T-helper 1 cell treated with Interleukin-12 subunit alpha and Interleukin-12 subunit beta and Interleukin-4 antibody, amounts not matched to agents 30 ng/mL and 1 ng/mL, for 36 hours (primary cell): ENCODE measurements at regions not wholly inside any gene's neighbourhood (a gene's known extent, or its start where the extent isn't known, plus 50 kb on each side); places are given as distances from the start of the nearest gene placed in this dataset.

Experiments
- intact Hi-C: fragments of 100-400 bp; cut with micrococcal nuclease; formaldehyde crosslinking; loops from one replicate; pipeline ENCODE4 v1.15.1; 2024

- intact Hi-C loops: loop anchor here (1.0 to 10.0 kb wide), 15 partner anchors 162 to 1060 kb away; partner anchors contain the start of genes PLPP6, RCL1 and SPATA6L
Measured at GRCh38 chr9:3732077-3733038, 206.6 kb upstream of the RFX3 start.

- intact Hi-C loops: loop anchor here (5.0 to 10.0 kb wide), 4 partner anchors 164 to 1062 kb away; partner anchors contain the start of genes PLPP6, RCL1 and SPATA6L
Measured at GRCh38 chr9:3730511-3730922, 204.7 kb upstream of the RFX3 start.

GRCh38 chr9:3721096-3721495 lies 195.3 kb upstream of the RFX3 start:
- intact Hi-C loops: loop anchor here (5.0 kb wide), 1 partner anchor 269 kb away; no protein-coding TSS in a partner anchor

- intact Hi-C loops: no loop called here
Measured at GRCh38 chr9:3719286-3719685, 193.5 kb upstream of the RFX3 start.

- intact Hi-C loops: no loop called here
Measured at GRCh38 chr9:3716415-3716814, 190.6 kb upstream of the RFX3 start.

- intact Hi-C loops: no loop called here
Measured at GRCh38 chr9:3708751-3709150, 182.9 kb upstream of the RFX3 start.

GRCh38 chr9:3704890-3705289 lies 179.1 kb upstream of the RFX3 start:
- intact Hi-C loops: no loop called here

- intact Hi-C loops: no loop called here
Measured at GRCh38 chr9:3700772-3701171, 175.0 kb upstream of the RFX3 start.

- intact Hi-C loops: no loop called here
Measured at GRCh38 chr9:3699883-3700282, 174.1 kb upstream of the RFX3 start.

- intact Hi-C loops: no loop called here
Measured at GRCh38 chr9:3698531-3698930, 172.7 kb upstream of the RFX3 start.

- intact Hi-C loops: no loop called here
Measured at GRCh38 chr9:3698076-3698475, 172.3 kb upstream of the RFX3 start.

- intact Hi-C loops: no loop called here
Measured at GRCh38 chr9:3696368-3696767, 170.6 kb upstream of the RFX3 start.

- intact Hi-C loops: no loop called here
Measured at GRCh38 chr9:3692606-3693005, 166.8 kb upstream of the RFX3 start.

- intact Hi-C loops: no loop called here
Measured at GRCh38 chr9:3689555-3689954, 163.8 kb upstream of the RFX3 start.

GRCh38 chr9:3687145-3687544 lies 161.3 kb upstream of the RFX3 start:
- intact Hi-C loops: no loop called here

GRCh38 chr9:3682186-3682585 lies 156.4 kb upstream of the RFX3 start:
- intact Hi-C loops: no loop called here

- intact Hi-C loops: no loop called here
Measured at GRCh38 chr9:3677541-3677940, 151.7 kb upstream of the RFX3 start.

GRCh38 chr9:3676766-3677165 lies 151.0 kb upstream of the RFX3 start:
- intact Hi-C loops: no loop called here

GRCh38 chr9:3675946-3676345 lies 150.1 kb upstream of the RFX3 start:
- intact Hi-C loops: no loop called here

- intact Hi-C loops: no loop called here
Measured at GRCh38 chr9:3674561-3674960, 148.8 kb upstream of the RFX3 start.

- intact Hi-C loops: no loop called here
Measured at GRCh38 chr9:3672399-3672798, 146.6 kb upstream of the RFX3 start.

- intact Hi-C loops: no loop called here
Measured at GRCh38 chr9:3664044-3664443, 138.2 kb upstream of the RFX3 start.

- intact Hi-C loops: no loop called here
Measured at GRCh38 chr9:3662671-3663070, 136.9 kb upstream of the RFX3 start.
